A673 (cell line): ENCODE measurements at regions not wholly inside any gene's neighbourhood (a gene's known extent, or its start where the extent isn't known, plus 50 kb on each side); places are given as distances from the start of the nearest gene placed in this dataset.
"Not testable (repeated sequence)": the region's sequence is repeated elsewhere in the genome, so short reads cannot be mapped to it uniquely, and the experiment has no call there.

Experiments used
- BruUV-seq: library from RNA; stranded (reverse); fragments of 400-500 nt; replicated peaks from 2 replicates; lab custom pipeline; 2021; lab: Mats Ljungman, UMichigan
- CTCF ChIA-PET: fragments of 300-600 bp; sonication (Branson Sonifier 250); formaldehyde crosslinking; loops from one replicate; lab custom pipeline; 2022; ENCODE audit warnings: antibody characterized with exemption; lab: Charles Lee
- POLR2A ChIA-PET: fragments of 300-600 bp; sonication (Branson Sonifier 250); formaldehyde crosslinking; loops from one replicate; lab custom pipeline; 2022; ENCODE audit warnings: antibody characterized with exemption; ENCODE audit not compliant: low non-redundant PET; lab: Charles Lee
- DNase-seq: peaks from one replicate; pipeline ENCODE4 v3.0.0-alpha.2; 2015; ENCODE audit warnings: low spot score
- H3K27ac ChIP-seq: fragments of 200-600 bp; sonication (generic); 2 replicates; pipeline ENCODE4 v1.5.1; 2016; ENCODE audit warnings: mixed run types, low read depth, mild to moderate bottlenecking, mixed read lengths, antibody characterized with exemption, low read length; ENCODE audit not compliant: poor library complexity, severe bottlenecking
- H3K27me3 ChIP-seq: fragments of 200-600 bp; sonication (generic); replicated peaks from 2 replicates; pipeline ENCODE4 v1.6.1; 2017; ENCODE audit warnings: mixed run types, low read depth, mild to moderate bottlenecking, mixed read lengths, antibody characterized with exemption, low read length; ENCODE audit not compliant: insufficient read depth, poor library complexity
- H3K36me3 ChIP-seq: fragments of 200-600 bp; sonication (generic); 2 replicates; pipeline ENCODE4 v1.6.1; 2016; ENCODE audit warnings: mixed run types, mild to moderate bottlenecking, mixed read lengths, antibody characterized with exemption, low read length; ENCODE audit not compliant: insufficient read depth, poor library complexity, severe bottlenecking
- H3K4me1 ChIP-seq: fragments of 200-600 bp; sonication (generic); 2 replicates; pipeline ENCODE4 v1.6.1; 2017; ENCODE audit warnings: mixed run types, mild to moderate bottlenecking, mixed read lengths, antibody characterized with exemption, low read length; ENCODE audit not compliant: insufficient read depth, poor library complexity, severe bottlenecking
- H3K4me3 ChIP-seq: fragments of 200-600 bp; sonication (generic); 2 replicates; pipeline ENCODE4 v1.5.1; 2016; ENCODE audit warnings: low read depth, mixed run types, mild to moderate bottlenecking, mixed read lengths, low read length; ENCODE audit not compliant: poor library complexity, severe bottlenecking
- H3K9me3 ChIP-seq: fragments of 200-600 bp; sonication (generic); 2 replicates; pipeline ENCODE4 v1.6.1; 2016; ENCODE audit warnings: mixed run types, low read depth, mild to moderate bottlenecking, mixed read lengths, antibody characterized with exemption, low read length; ENCODE audit not compliant: poor library complexity, severe bottlenecking
- CTCF ChIP-seq: fragments of 300-800, 200-600 bp; sonication (generic); conservative IDR thresholded peaks from 2 replicates; pipeline ENCODE4 v1.5.1; 2017; ENCODE audit warnings: low read depth, mild to moderate bottlenecking, antibody characterized with exemption, low read length, moderate library complexity, mixed read lengths
- EZH2 ChIP-seq: fragments of 200-600 bp; sonication (generic); IDR thresholded peaks from 2 replicates; pipeline ENCODE4 v1.6.1; 2017; ENCODE audit warnings: borderline replicate concordance, low read depth, mild to moderate bottlenecking, mixed read lengths, antibody characterized with exemption, low read length; ENCODE audit not compliant: poor library complexity, severe bottlenecking
- intact Hi-C: fragments of 100-400 bp; cut with micrococcal nuclease; formaldehyde crosslinking; loops from one replicate; pipeline ENCODE4 v1.10.0; 2022; ENCODE audit not compliant: unreplicated experiment

GRCh38 chr14:76298896-76299295 is 77.0 kb upstream of the ESRRB start:
- Histone ChIP-seq H3K4me1 (no peaks in the 10 kb centered on the region), H3K27me3 (peaks cover 70% of the 10 kb centered on the region), H3K27ac (no peak overlapping the region), H3K4me3 (no peak overlapping the region), H3K36me3 (no peaks in the 10 kb centered on the region), H3K9me3 (peaks cover 4% of the 10 kb centered on the region)
- ChIA-PET CTCF (no interaction called here), POLR2A (no interaction called here)
- TF ChIP-seq CTCF (no peak), EZH2 (no peak)
- intact Hi-C loops: no loop called here
- DNase-seq: no peak
- BruUV-seq: no TSS peak

GRCh38 chr14:76303188-76303587 is 72.7 kb upstream of the ESRRB start:
- H3K4me1 ChIP-seq, CTCF ChIA-PET, H3K36me3 ChIP-seq, DNase-seq, BruUV-seq, POLR2A ChIA-PET, intact Hi-C loops, H3K4me3 ChIP-seq, H3K27ac ChIP-seq, H3K9me3 ChIP-seq: not testable (repeated sequence)
- peaks cover 77% of the 10 kb centered on the region for H3K27me3 ChIP-seq

GRCh38 chr14:76304536-76305267 is 71.2 kb upstream of the ESRRB start:
- intact Hi-C loops: no loop called here
- no peak for TF ChIP-seq EZH2
- TF ChIP-seq CTCF: no peak
- ChIA-PET CTCF (no interaction called here), POLR2A (no interaction called here)
- Histone ChIP-seq H3K9me3 (peaks cover 4% of the 10 kb centered on the region), H3K4me1 (no peaks in the 10 kb centered on the region), H3K4me3 (no peak overlapping the region), H3K27ac (no peak overlapping the region), H3K36me3 (no peaks in the 10 kb centered on the region), H3K27me3 (peaks cover 80% of the 10 kb centered on the region)
- BruUV-seq: no TSS peak
- no peak for DNase-seq
